Tibial artery (tissue), 4 donors: ENCODE measurements at regions not wholly inside any gene's neighbourhood (a gene's known extent, or its start where the extent isn't known, plus 50 kb on each side); places are given as distances from the start of the nearest gene placed in this dataset.
"Not testable (repeated sequence)": the region's sequence is repeated elsewhere in the genome, so short reads cannot be mapped to it uniquely, and the experiment has no call there.

Experiments used
- DNase-seq, 2 donors: peaks; one replicate each; pipeline ENCODE4 v3.0.0-alpha.2; 2019
- H3K27ac ChIP-seq, 2 donors: fragments of 200-600 bp; sonication (generic) in 1 of 2; 1 replicate in 1 of 2; 2 replicates in 1 of 2; pipeline ENCODE4 v1.5.1; 2018 to 2019; ENCODE audit warnings: mild to moderate bottlenecking in 1 of 2
- H3K27me3 ChIP-seq, 2 donors: fragments of 200-600 bp; sonication (generic) in 1 of 2; one replicate each; pipeline versions ENCODE4 v1.5.1 to v1.6.0; 2016 to 2019
- H3K36me3 ChIP-seq, 3 donors: fragments of 200-600 bp; sonication (generic) in 2 of 3; one replicate each; pipeline ENCODE4 v1.5.1; 2016 to 2019; ENCODE audit warnings: mild to moderate bottlenecking in 2 of 3
- H3K4me1 ChIP-seq, 4 donors: fragments of 200-600 bp; sonication (generic) in 2 of 4; 1 replicate in 3 of 4; 2 replicates in 1 of 4; pipeline ENCODE4 v1.5.1; 2016 to 2019
- H3K4me3 ChIP-seq, 2 donors: fragments of 200-600 bp; sonication (generic) in 1 of 2; 1 replicate in 1 of 2; 2 replicates in 1 of 2; pipeline ENCODE4 v1.5.1; 2018 to 2019; ENCODE audit warnings: mild to moderate bottlenecking in 2 of 2
- H3K9me3 ChIP-seq, 3 donors: fragments of 200-600 bp; sonication (generic) in 1 of 3; one replicate each; pipeline ENCODE4 v1.5.1; 2016 to 2019
- CTCF ChIP-seq, 2 experiments: fragments of 200-600 bp in 1 of 2; fragments of 450-650 bp in 1 of 2; IDR thresholded peaks; one replicate each; pipeline ENCODE4 v1.5.1; 2017 to 2019; ENCODE audit warnings: antibody characterized with exemption in 2 of 2, mild to moderate bottlenecking in 1 of 2, moderate library complexity in 1 of 2
- intact Hi-C: fragments of 100-400 bp; cut with DNase I; formaldehyde crosslinking; loops from one replicate; pipeline ENCODE4 v1.15.0; 2023; ENCODE audit warnings: low total_unique reads

GRCh38 chr6:67458265-67458664 is 1176.8 kb upstream of the ADGRB3 start:
- intact Hi-C loops = no loop called here
- Histone ChIP-seq H3K27ac (no peak overlapping the region), H3K4me1 (no peaks in the 10 kb centered on the region), H3K27me3 (no peaks in the 10 kb centered on the region), H3K4me3 (no peak overlapping the region), H3K36me3 (no peaks in the 10 kb centered on the region), H3K9me3 (peaks cover 0 to 16% (median 13%) of the 10 kb centered on the region in 3 donors)
- DNase-seq = no peak
- no peak for TF ChIP-seq CTCF (IDR thresholded peaks at IDR 0.05)

- H3K27ac ChIP-seq = no peak overlapping the region
- H3K36me3 ChIP-seq = no peaks in the 10 kb centered on the region
- intact Hi-C loops = no loop called here
- TF ChIP-seq CTCF (IDR thresholded peaks at IDR 0.05) = no peak
- H3K9me3 ChIP-seq = no peaks in the 10 kb centered on the region
- no peak for DNase-seq
- no peak overlapping the region for H3K4me3 ChIP-seq
- no peaks in the 10 kb centered on the region for H3K27me3 ChIP-seq
- H3K4me1 ChIP-seq = no peaks in the 10 kb centered on the region
Observed at GRCh38 chr6:67451874-67452273, 1183.2 kb upstream of the ADGRB3 start.

GRCh38 chr6:67450641-67451040 is 1184.4 kb upstream of the ADGRB3 start:
- TF ChIP-seq CTCF (IDR thresholded peaks at IDR 0.05) = no peak
- Histone ChIP-seq H3K4me3 (no peak overlapping the region), H3K27ac (no peak overlapping the region), H3K36me3 (no peaks in the 10 kb centered on the region), H3K27me3 (no peaks in the 10 kb centered on the region), H3K4me1 (no peaks in the 10 kb centered on the region), H3K9me3 (no peaks in the 10 kb centered on the region)
- intact Hi-C loops = no loop called here
- no peak for DNase-seq

- DNase-seq = no peak
- intact Hi-C loops = no loop called here
- H3K27me3 ChIP-seq = no peaks in the 10 kb centered on the region
- H3K9me3 ChIP-seq = no peaks in the 10 kb centered on the region
- no peaks in the 10 kb centered on the region for H3K36me3 ChIP-seq
- H3K4me1 ChIP-seq = no peaks in the 10 kb centered on the region
- H3K27ac ChIP-seq = no peak overlapping the region
- TF ChIP-seq CTCF (IDR thresholded peaks at IDR 0.05) = no peak
- H3K4me3 ChIP-seq = no peak overlapping the region
Observed at GRCh38 chr6:67449602-67450001, 1185.5 kb upstream of the ADGRB3 start.

GRCh38 chr6:67433124-67433523 is 1202.0 kb upstream of the ADGRB3 start:
- H3K4me1 ChIP-seq = no peaks in the 10 kb centered on the region
- H3K27me3 ChIP-seq = no peaks in the 10 kb centered on the region
- H3K9me3 ChIP-seq = no peaks in the 10 kb centered on the region
- DNase-seq = no peak
- intact Hi-C loops = no loop called here
- no peak for TF ChIP-seq CTCF (IDR thresholded peaks at IDR 0.05)
- H3K4me3 ChIP-seq = no peak overlapping the region
- H3K36me3 ChIP-seq = no peaks in the 10 kb centered on the region
- no peak overlapping the region for H3K27ac ChIP-seq

- Histone ChIP-seq H3K36me3 (no peaks in the 10 kb centered on the region), H3K27ac (no peak overlapping the region), H3K4me3 (no peak overlapping the region), H3K4me1 (no peaks in the 10 kb centered on the region), H3K27me3 (no peaks in the 10 kb centered on the region), H3K9me3 (no peaks in the 10 kb centered on the region)
- no peak for DNase-seq
- no peak for TF ChIP-seq CTCF (IDR thresholded peaks at IDR 0.05)
- intact Hi-C loops = no loop called here
Observed at GRCh38 chr6:67431076-67431475, 1204.0 kb upstream of the ADGRB3 start.

GRCh38 chr6:67426686-67427085 is 1208.4 kb upstream of the ADGRB3 start:
- H3K36me3 ChIP-seq, H3K4me1 ChIP-seq, H3K4me3 ChIP-seq, intact Hi-C loops, H3K27me3 ChIP-seq, H3K9me3 ChIP-seq, H3K27ac ChIP-seq, DNase-seq: not testable (repeated sequence)
